ENCODE measurements at regions not wholly inside any gene's neighbourhood (a gene's known extent, or its start where the extent isn't known, plus 50 kb on each side); places are given as distances from the start of the nearest gene placed in this dataset.

- intact Hi-C loops (cut with DNase I): no loop called here
- no peak for TF ChIP-seq CTCF (IDR thresholded peaks at IDR 0.05)
- no peak for TF ChIP-seq POLR2A (IDR thresholded peaks at IDR 0.05)
- H3K36me3 ChIP-seq: no peaks in the 10 kb centered on the region
- DNase-seq: no peak
- 84 to 87% methylated on average over 4 of the region's 4 CpGs for WGBS, 2 donors
- no peak overlapping the region for H3K27ac ChIP-seq
- H3K4me3 ChIP-seq (replicated peaks in 1 of 3): no peak overlapping the region
- no peaks in the 10 kb centered on the region for H3K27me3 ChIP-seq
- no peaks in the 10 kb centered on the region for H3K9me3 ChIP-seq
- no peaks in the 10 kb centered on the region for H3K4me1 ChIP-seq
Measured at GRCh38 chr5:155947394-155948062, 379.4 kb upstream of the SGCD start.

- Histone ChIP-seq H3K4me1 (no peaks in the 10 kb centered on the region), H3K4me3 (replicated peaks in 1 of 3) (no peak overlapping the region), H3K27me3 (no peaks in the 10 kb centered on the region), H3K9me3 (no peaks in the 10 kb centered on the region), H3K27ac (no peak overlapping the region), H3K36me3 (no peaks in the 10 kb centered on the region)
- TF ChIP-seq POLR2A (IDR thresholded peaks at IDR 0.05) (no peak), CTCF (IDR thresholded peaks at IDR 0.05) (no peak)
- no peak for DNase-seq
- WGBS, 2 donors: 87 to 92% methylated on average over 3 of the region's 3 CpGs
- intact Hi-C loops (cut with DNase I): no loop called here
Measured at GRCh38 chr5:155948576-155948975, 378.4 kb upstream of the SGCD start.

GRCh38 chr5:155952486-155953089 is 374.4 kb upstream of the SGCD start:
- H3K27me3 ChIP-seq: no peaks in the 10 kb centered on the region
- TF ChIP-seq POLR2A (IDR thresholded peaks at IDR 0.05): no peak
- WGBS, 2 donors: 81 to 82% methylated on average over 7 of the region's 7 CpGs
- no peaks in the 10 kb centered on the region for H3K4me1 ChIP-seq
- no peak for DNase-seq
- H3K4me3 ChIP-seq (replicated peaks in 1 of 3): no peak overlapping the region
- intact Hi-C loops (cut with DNase I): no loop called here
- no peaks in the 10 kb centered on the region for H3K9me3 ChIP-seq
- H3K27ac ChIP-seq: no peak overlapping the region
- no peaks in the 10 kb centered on the region for H3K36me3 ChIP-seq

- TF ChIP-seq CTCF (IDR thresholded peaks at IDR 0.05): no peak
- TF ChIP-seq POLR2A (IDR thresholded peaks at IDR 0.05): no peak
- no peaks in the 10 kb centered on the region for H3K27me3 ChIP-seq
- no peaks in the 10 kb centered on the region for H3K36me3 ChIP-seq
- H3K9me3 ChIP-seq: no peaks in the 10 kb centered on the region
- WGBS, 2 donors: 75 to 89% methylated on average over 1 of the region's 1 CpG
- H3K27ac ChIP-seq: no peak overlapping the region
- H3K4me1 ChIP-seq: no peaks in the 10 kb centered on the region
- no peak overlapping the region for H3K4me3 ChIP-seq (replicated peaks in 1 of 3)
- intact Hi-C loops (cut with DNase I): no loop called here
- no peak for DNase-seq
Measured at GRCh38 chr5:155953335-155953734, 373.6 kb upstream of the SGCD start.

- no peak for DNase-seq
- H3K36me3 ChIP-seq: no peaks in the 10 kb centered on the region
- H3K4me1 ChIP-seq: no peaks in the 10 kb centered on the region
- TF ChIP-seq CTCF (IDR thresholded peaks at IDR 0.05) (no peak), POLR2A (IDR thresholded peaks at IDR 0.05) (no peak)
- H3K4me3 ChIP-seq (replicated peaks in 1 of 3): no peak overlapping the region
- H3K27me3 ChIP-seq: no peaks in the 10 kb centered on the region
- H3K9me3 ChIP-seq: no peaks in the 10 kb centered on the region
- H3K27ac ChIP-seq: no peak overlapping the region
- 86 to 88% methylated on average over 6 of the region's 6 CpGs for WGBS, 2 donors
- intact Hi-C loops (cut with DNase I): no loop called here
Measured at GRCh38 chr5:155954701-155955445, 372.1 kb upstream of the SGCD start.
